ENCODE measurements at regions not wholly inside any gene's neighbourhood (a gene's known extent, or its start where the extent isn't known, plus 50 kb on each side); places are given as distances from the start of the nearest gene placed in this dataset.

GRCh38 chr2:217501887-217502286 lies 500.9 kb downstream of the TNS1 start:
- TF ChIP-seq CTCF (IDR thresholded peaks at IDR 0.05; ENCODE audit: insufficient read depth, low read length, poor library complexity, severe bottlenecking) (no peak), EZH2phosphoT487 (conservative IDR thresholded peaks at IDR 0.05; ENCODE audit: low read length) (no peak)

Measured in SU-DHL-6 (cell line).